ENCODE measurements at regions not wholly inside any gene's neighbourhood (a gene's known extent, or its start where the extent isn't known, plus 50 kb on each side); places are given as distances from the start of the nearest gene placed in this dataset.

DNA sequence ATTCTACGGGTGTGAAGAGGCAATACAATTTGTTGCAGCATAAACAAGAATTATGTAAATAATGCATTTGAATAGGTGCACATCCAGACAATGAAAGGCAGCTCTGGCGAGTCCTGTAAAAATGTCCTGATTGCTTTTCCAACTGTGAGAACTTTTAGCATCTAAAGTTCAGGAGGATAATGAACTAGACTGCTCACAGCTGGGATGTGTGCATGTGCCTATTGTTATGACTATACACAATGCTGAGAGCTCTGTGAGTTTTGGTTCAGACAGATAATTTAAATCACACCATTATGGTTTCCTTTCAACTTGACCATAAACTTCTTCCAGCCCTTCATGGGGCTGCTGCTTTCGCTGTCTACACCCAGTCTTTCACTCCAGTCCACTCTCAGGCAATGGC is 99.9 kb downstream of the PLK2 start:
- no peak overlapping the region for H3K4me3 ChIP-seq (ENCODE audit: low read depth, low read length)
- TF ChIP-seq, protein P1, sequence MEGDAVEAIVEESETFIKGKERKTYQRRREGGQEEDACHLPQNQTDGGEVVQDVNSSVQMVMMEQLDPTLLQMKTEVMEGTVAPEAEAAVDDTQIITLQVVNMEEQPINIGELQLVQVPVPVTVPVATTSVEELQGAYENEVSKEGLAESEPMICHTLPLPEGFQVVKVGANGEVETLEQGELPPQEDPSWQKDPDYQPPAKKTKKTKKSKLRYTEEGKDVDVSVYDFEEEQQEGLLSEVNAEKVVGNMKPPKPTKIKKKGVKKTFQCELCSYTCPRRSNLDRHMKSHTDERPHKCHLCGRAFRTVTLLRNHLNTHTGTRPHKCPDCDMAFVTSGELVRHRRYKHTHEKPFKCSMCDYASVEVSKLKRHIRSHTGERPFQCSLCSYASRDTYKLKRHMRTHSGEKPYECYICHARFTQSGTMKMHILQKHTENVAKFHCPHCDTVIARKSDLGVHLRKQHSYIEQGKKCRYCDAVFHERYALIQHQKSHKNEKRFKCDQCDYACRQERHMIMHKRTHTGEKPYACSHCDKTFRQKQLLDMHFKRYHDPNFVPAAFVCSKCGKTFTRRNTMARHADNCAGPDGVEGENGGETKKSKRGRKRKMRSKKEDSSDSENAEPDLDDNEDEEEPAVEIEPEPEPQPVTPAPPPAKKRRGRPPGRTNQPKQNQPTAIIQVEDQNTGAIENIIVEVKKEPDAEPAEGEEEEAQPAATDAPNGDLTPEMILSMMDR (IDR thresholded peaks at IDR 0.05; ENCODE audit: insufficient read depth, low read depth, low read length): no peak
- no peak for DNase-seq (ENCODE audit: low read depth)

DNA sequence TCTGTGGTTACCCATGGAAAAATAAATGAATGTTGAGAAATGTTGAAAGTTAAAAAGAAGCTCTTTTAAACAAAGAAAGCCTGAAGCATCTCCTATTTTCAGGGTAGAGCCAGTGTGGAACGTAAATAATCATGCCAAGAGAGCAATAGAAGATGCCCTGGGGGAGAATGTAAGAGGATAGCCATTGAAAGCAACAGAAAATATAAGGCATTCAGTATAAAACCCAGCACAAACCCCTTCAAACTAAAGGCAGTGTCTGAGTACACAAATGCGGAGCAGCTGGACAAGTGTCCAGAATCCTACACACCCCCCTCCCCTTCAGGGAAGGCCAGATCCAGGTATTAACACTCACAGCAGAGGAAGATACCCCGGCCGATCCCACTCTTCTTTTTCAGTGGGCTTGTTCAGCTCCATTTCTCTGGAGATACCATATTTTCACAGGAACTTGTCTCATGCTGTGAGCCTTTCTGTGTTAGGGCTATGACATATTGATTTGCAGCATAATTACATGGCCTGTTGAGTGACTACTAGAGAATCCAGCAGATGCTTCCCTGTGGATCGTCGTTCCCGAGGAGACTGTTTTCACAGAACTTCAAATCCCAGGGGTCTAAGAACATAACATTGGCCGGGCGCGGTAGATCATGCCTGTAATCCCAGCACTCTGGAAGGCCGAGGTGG is 101.2 kb downstream of the PLK2 start:
- DNase-seq (ENCODE audit: low read depth): no peak
- TF ChIP-seq, protein P1 (IDR thresholded peaks at IDR 0.05; ENCODE audit: insufficient read depth, low read depth, low read length): no peak
- no peak overlapping the region for H3K4me3 ChIP-seq (ENCODE audit: low read depth, low read length)

DNA sequence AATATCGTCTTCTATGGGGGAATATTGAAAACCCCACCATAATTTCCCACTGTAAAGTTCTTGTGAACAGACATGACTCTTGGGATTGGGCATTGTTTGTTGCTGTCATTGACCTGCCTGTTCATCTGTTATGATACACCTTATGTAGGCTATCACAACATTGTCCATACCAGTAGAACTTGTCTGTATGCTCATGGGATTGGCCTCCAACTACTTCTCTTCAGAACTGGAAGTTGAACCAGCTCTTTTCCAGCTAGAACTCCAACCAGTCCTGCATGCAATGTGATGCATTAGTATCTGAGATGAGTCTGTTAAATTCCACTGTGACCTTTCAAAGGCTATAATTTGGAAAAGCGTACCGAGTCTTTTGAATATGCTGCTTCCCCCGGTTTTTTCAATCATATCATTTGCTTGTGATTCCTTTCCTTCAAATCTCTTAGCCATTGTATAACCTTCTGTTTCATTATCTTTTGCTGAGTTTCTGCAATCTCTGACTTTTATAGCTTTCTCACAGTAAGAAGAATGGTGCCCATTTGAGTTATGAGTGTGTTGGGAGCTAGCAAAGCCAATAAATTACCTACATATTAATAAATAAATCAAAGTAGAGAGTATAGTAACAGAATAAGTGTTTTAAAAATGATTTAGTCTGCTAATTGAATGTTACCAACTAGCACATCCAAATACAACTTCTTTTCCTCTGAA is 101.9 kb downstream of the PLK2 start:
- TF ChIP-seq, protein P1 (IDR thresholded peaks at IDR 0.05; ENCODE audit: insufficient read depth, low read depth, low read length): no peak
- no peak overlapping the region for H3K4me3 ChIP-seq (ENCODE audit: low read depth, low read length)
- DNase-seq (ENCODE audit: low read depth): no peak

DNA sequence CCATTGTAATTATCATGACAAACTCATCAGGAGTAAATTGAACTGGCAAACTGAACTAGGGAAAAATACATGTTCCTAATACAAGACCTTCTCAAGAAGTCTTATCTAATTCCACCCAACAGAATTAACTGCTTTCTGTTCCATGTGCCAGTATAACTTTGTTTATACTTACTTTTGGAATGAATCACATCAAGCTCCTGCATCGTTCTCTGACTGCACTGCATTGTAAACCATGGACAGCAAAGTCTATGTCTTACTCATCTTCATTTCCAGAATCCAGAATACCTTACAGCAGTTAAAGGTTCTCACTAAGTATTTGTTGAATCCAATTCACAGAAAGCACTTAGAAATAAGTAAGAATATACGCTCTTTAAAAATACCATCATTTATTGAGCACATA is 102.8 kb downstream of the PLK2 start:
- no peak overlapping the region for H3K4me3 ChIP-seq (ENCODE audit: low read depth, low read length)
- TF ChIP-seq, protein P1 (IDR thresholded peaks at IDR 0.05; ENCODE audit: insufficient read depth, low read depth, low read length): no peak
- peak; percentile 19 for DNase-seq (ENCODE audit: low read depth)

DNA sequence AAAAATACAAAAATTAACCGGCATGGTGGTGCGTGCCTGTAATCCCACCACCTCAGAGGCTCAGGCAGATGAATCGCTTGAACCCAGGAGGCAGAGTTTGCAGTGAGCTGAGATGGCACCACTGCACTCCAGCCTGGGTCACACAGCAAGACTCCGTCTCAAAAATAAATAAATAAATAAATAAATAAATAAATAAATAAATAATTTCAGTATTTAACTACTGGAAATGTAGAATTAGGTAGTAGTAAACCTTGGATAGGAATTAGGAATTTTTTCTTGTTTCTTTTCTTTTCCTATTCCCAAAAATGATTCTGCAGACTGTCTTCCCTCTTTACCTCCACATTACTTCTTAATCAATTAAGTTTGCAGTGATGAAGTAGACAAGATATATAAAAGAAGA is 103.2 kb downstream of the PLK2 start:
- TF ChIP-seq, protein P1 (IDR thresholded peaks at IDR 0.05; ENCODE audit: insufficient read depth, low read depth, low read length): no peak
- no peak overlapping the region for H3K4me3 ChIP-seq (ENCODE audit: low read depth, low read length)
- DNase-seq (ENCODE audit: low read depth): no peak

DNA sequence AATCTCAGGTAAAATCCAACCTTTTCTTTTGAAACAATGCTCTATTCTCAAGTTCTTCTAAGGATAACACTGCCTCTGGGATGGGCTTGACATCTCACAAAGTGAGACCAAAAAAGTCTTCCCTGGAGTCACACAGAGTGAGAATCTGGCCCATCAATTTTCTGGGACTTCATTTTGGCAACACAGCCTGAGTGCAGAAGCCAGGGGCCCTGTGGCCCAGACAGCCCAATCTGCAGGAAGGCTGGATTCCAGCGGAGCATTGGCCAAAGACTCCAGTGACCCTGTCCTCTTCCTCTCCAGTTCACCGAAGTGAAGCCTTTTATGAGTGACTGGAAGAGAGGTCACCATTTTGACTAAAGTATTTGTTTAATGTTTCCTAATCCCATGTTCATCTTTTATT is 105.1 kb downstream of the PLK2 start:
- TF ChIP-seq, protein P1 (IDR thresholded peaks at IDR 0.05; ENCODE audit: insufficient read depth, low read depth, low read length): no peak
- no peak overlapping the region for H3K4me3 ChIP-seq (ENCODE audit: low read depth, low read length)
- DNase-seq (ENCODE audit: low read depth): no peak
